ENCODE measurements at regions not wholly inside any gene's neighbourhood (a gene's known extent, or its start where the extent isn't known, plus 50 kb on each side); places are given as distances from the start of the nearest gene placed in this dataset.

GRCh38 chr20:63082308-63082938 lies 75.7 kb upstream of the BHLHE23 start:
- Histone ChIP-seq H3K27ac (no peak overlapping the region), H3K9me3 (peaks cover 11% of the 10 kb centered on the region), H3K4me3 (no peak overlapping the region), H3K4me2 (no peak overlapping the region), H3K4me1 (no peaks in the 10 kb centered on the region)
- FAIRE-seq = no peak
- no peak for TF ChIP-seq RFX5 (IDR thresholded peaks at IDR 0.05)
- TF ChIP-seq, protein P1, sequence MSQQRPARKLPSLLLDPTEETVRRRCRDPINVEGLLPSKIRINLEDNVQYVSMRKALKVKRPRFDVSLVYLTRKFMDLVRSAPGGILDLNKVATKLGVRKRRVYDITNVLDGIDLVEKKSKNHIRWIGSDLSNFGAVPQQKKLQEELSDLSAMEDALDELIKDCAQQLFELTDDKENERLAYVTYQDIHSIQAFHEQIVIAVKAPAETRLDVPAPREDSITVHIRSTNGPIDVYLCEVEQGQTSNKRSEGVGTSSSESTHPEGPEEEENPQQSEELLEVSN (IDR thresholded peaks at IDR 0.05; ENCODE audit: borderline replicate concordance, low read depth) = no peak
- TF ChIP-seq CBX8 (IDR thresholded peaks at IDR 0.05) = no peak
- no peak for TF ChIP-seq GATA3 (IDR thresholded peaks at IDR 0.05; ENCODE audit: borderline replicate concordance)
- no peak for TF ChIP-seq NFE2L2 (conservative IDR thresholded peaks at IDR 0.05; ENCODE audit: low read length)
- no peak for TF ChIP-seq ESRRA (IDR thresholded peaks at IDR 0.05; ENCODE audit: borderline replicate concordance, low read length)
- peak; percentile 81; the same call in 1 of the 2 replicates for TF ChIP-seq EHMT2 (IDR thresholded peaks at IDR 0.05; ENCODE audit: low read depth)
- TF ChIP-seq REST (IDR thresholded peaks at IDR 0.05) = peak; percentile 95
- ATAC-seq = peak; percentile 49 to 67; a peak in 4 of 6 replicates
- CTCF ChIA-PET = interaction anchor here (1.0 kb wide), 1 partner anchor 226 kb away, joined by 3 read pairs; no protein-coding TSS in a partner anchor
- POLR2A ChIA-PET = no interaction called here
- 28% methylated on average over 5 of the region's 15 CpGs for WGBS (ENCODE audit: missing lambda C conversion rate)
- no peak for DNase-seq (ENCODE audit: low read depth in 1 of 2, low spot score in 1 of 2)

DNA sequence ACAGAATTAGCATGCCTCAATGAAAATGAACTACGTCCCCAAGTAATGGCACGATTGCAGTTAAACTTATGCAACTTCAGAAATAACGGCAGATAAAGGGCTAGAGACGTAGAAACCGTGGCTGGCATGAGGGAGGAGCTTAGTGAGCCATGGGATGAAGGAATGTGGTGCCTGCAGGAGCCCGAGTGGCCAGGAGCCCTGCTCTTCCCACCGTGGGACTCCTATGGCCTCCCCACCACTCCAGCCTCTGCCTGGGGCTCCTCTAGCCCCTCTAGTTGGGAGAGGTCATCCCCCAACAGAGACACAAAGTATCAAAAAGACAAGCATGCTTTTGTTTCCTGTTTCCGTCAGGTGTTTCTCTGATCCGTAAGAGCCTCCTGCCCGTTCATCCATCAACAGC lies 75.1 kb upstream of the BHLHE23 start:
- WGBS (ENCODE audit: missing lambda C conversion rate) = 11% methylated on average over 10 of the region's 10 CpGs
- POLR2A ChIA-PET = no interaction called here
- DNase-seq (ENCODE audit: low read depth in 1 of 2, low spot score in 1 of 2) (no peak), FAIRE-seq (no peak), ATAC-seq (no peak)
- TF ChIP-seq, protein P2, sequence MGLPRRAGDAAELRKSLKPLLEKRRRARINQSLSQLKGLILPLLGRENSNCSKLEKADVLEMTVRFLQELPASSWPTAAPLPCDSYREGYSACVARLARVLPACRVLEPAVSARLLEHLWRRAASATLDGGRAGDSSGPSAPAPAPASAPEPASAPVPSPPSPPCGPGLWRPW (IDR thresholded peaks at IDR 0.05) = no peak
- peaks cover 17% of the 10 kb centered on the region for H3K9me3 ChIP-seq
- H3K27ac ChIP-seq = no peak overlapping the region
- H3K4me2 ChIP-seq = no peak overlapping the region
- CTCF ChIA-PET = interaction anchor here (1.0 kb wide), 1 partner anchor 227 kb away, joined by 3 read pairs; no protein-coding TSS in a partner anchor
- H3K4me3 ChIP-seq = no peak overlapping the region
- no peaks in the 10 kb centered on the region for H3K4me1 ChIP-seq

DNA sequence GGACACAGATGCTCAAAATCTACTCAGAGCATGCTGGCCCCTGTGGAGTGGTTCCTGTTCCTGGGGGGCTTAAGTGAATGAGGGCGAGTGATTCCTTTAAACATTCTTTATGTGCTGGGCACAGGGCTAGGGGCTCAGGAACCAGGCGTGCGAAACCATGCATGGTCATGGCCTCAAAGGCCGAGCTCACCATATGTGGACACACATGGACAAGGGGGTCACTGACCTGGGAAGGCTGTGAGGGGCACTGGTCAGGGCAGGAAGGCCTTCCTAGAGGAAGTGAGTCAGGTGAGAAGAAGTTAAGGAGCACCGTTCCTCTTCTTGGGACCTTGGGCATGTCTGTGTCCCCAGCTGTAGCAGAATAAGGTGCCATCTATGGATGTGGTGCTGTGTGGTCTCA lies 74.6 kb upstream of the BHLHE23 start:
- no peaks in the 10 kb centered on the region for H3K4me1 ChIP-seq
- ATAC-seq = no peak
- peaks cover 21% of the 10 kb centered on the region for H3K9me3 ChIP-seq
- 10% methylated on average over 4 of the region's 5 CpGs for WGBS (ENCODE audit: missing lambda C conversion rate)
- no peak overlapping the region for H3K4me2 ChIP-seq
- H3K27ac ChIP-seq = no peak overlapping the region
- TF ChIP-seq TFCP2L1 (CRISPR knock-in tag; IDR thresholded peaks at IDR 0.05) = no peak
- no peak for TF ChIP-seq BHLHE40 (IDR thresholded peaks at IDR 0.05; ENCODE audit: low read depth, low read length)
- no peak for TF ChIP-seq HOXB13 (CRISPR knock-in tag; IDR thresholded peaks at IDR 0.05; ENCODE audit: low read depth)
- no peak for TF ChIP-seq FOSB (CRISPR knock-in tag; IDR thresholded peaks at IDR 0.05)
- TF ChIP-seq HOXA7 (CRISPR knock-in tag; IDR thresholded peaks at IDR 0.05) = no peak
- no peak for TF ChIP-seq CHD2 (IDR thresholded peaks at IDR 0.05; ENCODE audit: low read length, partially characterized antibody)
- TF ChIP-seq, protein P3, sequence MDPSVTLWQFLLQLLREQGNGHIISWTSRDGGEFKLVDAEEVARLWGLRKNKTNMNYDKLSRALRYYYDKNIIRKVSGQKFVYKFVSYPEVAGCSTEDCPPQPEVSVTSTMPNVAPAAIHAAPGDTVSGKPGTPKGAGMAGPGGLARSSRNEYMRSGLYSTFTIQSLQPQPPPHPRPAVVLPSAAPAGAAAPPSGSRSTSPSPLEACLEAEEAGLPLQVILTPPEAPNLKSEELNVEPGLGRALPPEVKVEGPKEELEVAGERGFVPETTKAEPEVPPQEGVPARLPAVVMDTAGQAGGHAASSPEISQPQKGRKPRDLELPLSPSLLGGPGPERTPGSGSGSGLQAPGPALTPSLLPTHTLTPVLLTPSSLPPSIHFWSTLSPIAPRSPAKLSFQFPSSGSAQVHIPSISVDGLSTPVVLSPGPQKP (IDR thresholded peaks at IDR 0.05; ENCODE audit: low read depth, low read length) = no peak
- TF ChIP-seq MYC (IDR thresholded peaks at IDR 0.05; ENCODE audit: borderline replicate concordance, low read length) = no peak
- TF ChIP-seq ESRRA (IDR thresholded peaks at IDR 0.05; ENCODE audit: borderline replicate concordance, low read length) = no peak
- no peak for TF ChIP-seq ZFP36 (IDR thresholded peaks at IDR 0.05; ENCODE audit: borderline replicate concordance, partially characterized antibody)
- H3K4me3 ChIP-seq = no peak overlapping the region
- no peak for FAIRE-seq
- ChIA-PET CTCF (interaction anchor here (1.0 to 1.1 kb wide), 2 partner anchors 9 to 227 kb away, joined by 3 read pairs; no protein-coding TSS in a partner anchor), POLR2A (no interaction called here)
- no peak for DNase-seq (ENCODE audit: low read depth in 1 of 2, low spot score in 1 of 2)
